H9 (cell line): ENCODE measurements at regions not wholly inside any gene's neighbourhood (a gene's known extent, or its start where the extent isn't known, plus 50 kb on each side); places are given as distances from the start of the nearest gene placed in this dataset.
"Not testable (repeated sequence)": the region's sequence is repeated elsewhere in the genome, so short reads cannot be mapped to it uniquely, and the experiment has no call there.

Experiments
- DNase-seq: peaks from one replicate; pipeline ENCODE4 v3.0.0-alpha.2; 2017
- H2AFZ ChIP-seq: one replicate; pipeline ENCODE4 v1.6.1; 2013; ENCODE audit warnings: mild to moderate bottlenecking, low read length, control low read depth, moderate library complexity
- H2AK5ac ChIP-seq: 2 replicates; pipeline ENCODE4 v1.6.1; 2013; ENCODE audit warnings: low read length, control low read depth, mixed read lengths; ENCODE audit not compliant: insufficient read length
- H2BK120ac ChIP-seq: one replicate; pipeline ENCODE4 v1.6.1; 2013; ENCODE audit warnings: low read depth, mild to moderate bottlenecking, low read length, control low read depth, inconsistent platforms; ENCODE audit not compliant: poor library complexity, severe bottlenecking
- H2BK12ac ChIP-seq: 2 replicates; pipeline ENCODE4 v1.6.1; 2013; ENCODE audit warnings: low read length, control low read depth, mixed read lengths, low read depth; ENCODE audit not compliant: insufficient read length
- H2BK15ac ChIP-seq: 2 replicates; pipeline ENCODE4 v1.6.1; 2013; ENCODE audit warnings: low read depth, low read length, control low read depth
- H2BK20ac ChIP-seq: one replicate; pipeline ENCODE4 v1.6.1; 2013; ENCODE audit warnings: low read depth, mild to moderate bottlenecking, low read length, control low read depth, inconsistent platforms; ENCODE audit not compliant: poor library complexity, severe bottlenecking
- H2BK5ac ChIP-seq: 2 replicates; pipeline ENCODE4 v1.6.1; 2013; ENCODE audit warnings: low read length, control low read depth, mixed read lengths; ENCODE audit not compliant: insufficient read length
- H3K14ac ChIP-seq: 2 replicates; pipeline ENCODE4 v1.6.1; 2013; ENCODE audit warnings: low read length, control low read depth; ENCODE audit not compliant: insufficient read depth
- H3K18ac ChIP-seq: 2 replicates; pipeline ENCODE4 v1.6.1; 2013; ENCODE audit warnings: low read depth, mild to moderate bottlenecking, mixed read lengths, low read length, control low read depth; ENCODE audit not compliant: insufficient read length
- H3K23ac ChIP-seq: 2 replicates; pipeline ENCODE4 v1.6.1; 2013; ENCODE audit warnings: low read length, control low read depth, mixed read lengths, low read depth; ENCODE audit not compliant: insufficient read length
- H3K23me2 ChIP-seq: 2 replicates; pipeline ENCODE4 v1.6.1; 2013; ENCODE audit warnings: low read depth, mild to moderate bottlenecking, mixed read lengths, low read length, control low read depth; ENCODE audit not compliant: insufficient read length, poor library complexity, severe bottlenecking
- H3K27ac ChIP-seq: 2 replicates; pipeline ENCODE4 v1.5.1; 2013; ENCODE audit warnings: low read length, control low read depth, mixed read lengths, low read depth; ENCODE audit not compliant: insufficient read length
- H3K27me3 ChIP-seq: 2 replicates; pipeline ENCODE4 v1.6.1; 2013; ENCODE audit warnings: low read length, control low read depth, inconsistent platforms; ENCODE audit not compliant: insufficient read depth
- H3K4ac ChIP-seq: 2 replicates; pipeline ENCODE4 v1.6.1; 2013; ENCODE audit warnings: low read depth, mild to moderate bottlenecking, control low read depth, inconsistent platforms, low read length, moderate library complexity
- H3K4me1 ChIP-seq: 2 replicates; pipeline ENCODE4 v1.6.1; 2013; ENCODE audit warnings: low read length, control low read depth, inconsistent platforms; ENCODE audit not compliant: insufficient read depth
- H3K4me2 ChIP-seq: 2 replicates; pipeline ENCODE4 v1.6.1; 2013; ENCODE audit warnings: low read length, control low read depth, mixed read lengths; ENCODE audit not compliant: insufficient read length, insufficient read depth
- H3K56ac ChIP-seq: 2 replicates; pipeline ENCODE4 v1.6.1; 2013; ENCODE audit warnings: low read depth, mild to moderate bottlenecking, mixed read lengths, low read length, control low read depth; ENCODE audit not compliant: insufficient read length
- H3K79me1 ChIP-seq: 2 replicates; pipeline ENCODE4 v1.6.1; 2013; ENCODE audit warnings: low read depth, mild to moderate bottlenecking, moderate library complexity, low read length, control low read depth, inconsistent platforms; ENCODE audit not compliant: insufficient read depth, poor library complexity, severe bottlenecking
- H3K79me2 ChIP-seq: 2 replicates; pipeline ENCODE4 v1.6.1; 2013; ENCODE audit warnings: low read length, control low read depth, inconsistent platforms; ENCODE audit not compliant: insufficient read depth
- H3K9ac ChIP-seq: 2 replicates; pipeline ENCODE4 v1.6.1; 2013; ENCODE audit warnings: low read length, control low read depth, mixed read lengths; ENCODE audit not compliant: insufficient read length; ENCODE audit errors: extremely low read depth
- H3K9me3 ChIP-seq: one replicate; pipeline ENCODE4 v1.6.1; 2013; ENCODE audit warnings: low read depth, low read length, inconsistent platforms; ENCODE audit not compliant: control insufficient read depth
- H3T11ph ChIP-seq: one replicate; pipeline ENCODE4 v1.6.1; 2013; ENCODE audit warnings: mild to moderate bottlenecking, low read length, control low read depth, inconsistent platforms
- H4K20me1 ChIP-seq: one replicate; pipeline ENCODE4 v1.6.1; 2013; ENCODE audit not compliant: control insufficient read depth, insufficient read length, insufficient read depth
- H4K5ac ChIP-seq: 2 replicates; pipeline ENCODE4 v1.6.1; 2013; ENCODE audit warnings: low read depth, mild to moderate bottlenecking, mixed read lengths, low read length, control low read depth; ENCODE audit not compliant: insufficient read length
- H4K8ac ChIP-seq: replicated peaks from 2 replicates; pipeline ENCODE4 v1.6.1; 2013; ENCODE audit warnings: low read length, control low read depth, mixed read lengths, low read depth; ENCODE audit not compliant: insufficient read length
- H4K91ac ChIP-seq: 2 replicates; pipeline ENCODE4 v1.6.1; 2013; ENCODE audit warnings: low read depth, mild to moderate bottlenecking, moderate library complexity, mixed read lengths, low read length, control low read depth; ENCODE audit not compliant: insufficient read length
- H3K27ac Mint-ChIP-seq, 3 experiments: 2 replicates in 2 of 3; 3 replicates in 1 of 3; pipeline ENCODE4 v1.8.0; 2020 to 2021; ENCODE audit warnings: mixed read lengths in 3 of 3, mild to moderate bottlenecking in 1 of 3, moderate library complexity in 1 of 3
- H3K27me3 Mint-ChIP-seq: 2 replicates; pipeline ENCODE4 v1.8.0; 2021; ENCODE audit warnings: low read depth, mild to moderate bottlenecking, moderate library complexity, mixed read lengths
- H3K36me3 Mint-ChIP-seq, 3 experiments: 2 replicates in 2 of 3; 3 replicates in 1 of 3; pipeline ENCODE4 v1.8.0; 2020 to 2021; ENCODE audit warnings: low read depth in 3 of 3, mixed read lengths in 3 of 3; ENCODE audit not compliant: insufficient read depth in 1 of 3
- H3K4me1 Mint-ChIP-seq, 2 experiments: 2 replicates each; pipeline ENCODE4 v1.8.0; 2020; ENCODE audit warnings: mixed read lengths in 2 of 2
- H3K4me3 Mint-ChIP-seq, 2 experiments: 2 replicates in 1 of 2; 3 replicates in 1 of 2; pipeline ENCODE4 v1.8.0; 2020 to 2021; ENCODE audit warnings: mild to moderate bottlenecking in 2 of 2, mixed read lengths in 2 of 2, moderate library complexity in 1 of 2
- H3K9me3 Mint-ChIP-seq, 2 experiments: 2 replicates in 1 of 2; 3 replicates in 1 of 2; pipeline ENCODE4 v1.8.0; 2020; ENCODE audit warnings: mild to moderate bottlenecking in 2 of 2, mixed read lengths in 2 of 2, moderate library complexity in 1 of 2
- CTCF ChIP-seq: fragments of 200-600 bp; sonication (generic); conservative IDR thresholded peaks from 3 replicates; pipeline ENCODE4 v1.8.0; 2021; ENCODE audit warnings: antibody characterized with exemption, mild to moderate bottlenecking
- WGBS: extraction: QIAGEN DNeasy Blood & Tissue Kit; methylation state at CpG from one replicate; pipeline ENCODE4 v1.1.7; 2013; ENCODE audit warnings: missing lambda C conversion rate, low lambda C conversion rate, mixed read lengths; ENCODE audit not compliant: insufficient read length; ENCODE audit errors: extremely low coverage; 5-methylcytosine and 5-hydroxymethylcytosine counted together

- Mint-ChIP-seq H3K4me3 (no peak overlapping the region), H3K27ac (no peak overlapping the region), H3K27me3 (no peaks in the 10 kb centered on the region), H3K36me3 (no peaks in the 10 kb centered on the region), H3K9me3 (no peaks in the 10 kb centered on the region; a peak in 1 of 5 replicates), H3K4me1 (peaks cover 20 to 24% of the 10 kb centered on the region in 2 experiments)
- Histone ChIP-seq H3K27me3 (no peaks in the 10 kb centered on the region), H2BK5ac (no peak overlapping the region), H2AFZ (no peak overlapping the region), H3K27ac (no peak overlapping the region), H3K56ac (no peak overlapping the region), H3K4me1 (no peaks in the 10 kb centered on the region; the same call in 1 of the 2 replicates), H3K4me2 (no peak overlapping the region), H2AK5ac (no peak overlapping the region), H3K14ac (no peak overlapping the region), H3K9ac (no peak overlapping the region), H4K5ac (no peak overlapping the region), H4K20me1 (no peaks in the 10 kb centered on the region), H4K91ac (no peak overlapping the region), H3K18ac (no peak overlapping the region), H2BK20ac (no peak overlapping the region), H2BK120ac (no peak overlapping the region), H3K23me2 (no peaks in the 10 kb centered on the region), H3T11ph (no peak overlapping the region), H3K79me1 (no peaks in the 10 kb centered on the region), H3K9me3 (no peaks in the 10 kb centered on the region), H4K8ac (no peak overlapping the region), H2BK12ac (no peak overlapping the region), H3K79me2 (no peaks in the 10 kb centered on the region), H2BK15ac (no peak overlapping the region), H3K4ac (no peak overlapping the region), H3K23ac (no peak overlapping the region)
- no peak for TF ChIP-seq CTCF
- no CpG with 5 or more reads among the region's 2 CpGs for WGBS
- DNase-seq = no peak
Observed at GRCh38 chr5:91296674-91297143, 86.4 kb downstream of the ARRDC3 start.

- not testable (repeated sequence) for H3K27me3 Mint-ChIP-seq, H3K27ac ChIP-seq, H2AFZ ChIP-seq, DNase-seq, H2AK5ac ChIP-seq, H3K18ac ChIP-seq, H3K36me3 Mint-ChIP-seq, H4K91ac ChIP-seq, H3K23me2 ChIP-seq, H2BK120ac ChIP-seq, H3K9me3 ChIP-seq, H3T11ph ChIP-seq, H3K14ac ChIP-seq, H3K56ac ChIP-seq, H3K4me2 ChIP-seq, H3K4me1 ChIP-seq, H3K27me3 ChIP-seq, H4K5ac ChIP-seq, H2BK5ac ChIP-seq, H4K8ac ChIP-seq, H3K23ac ChIP-seq, H3K4me3 Mint-ChIP-seq, H3K4ac ChIP-seq, H3K79me1 ChIP-seq, H2BK15ac ChIP-seq, H3K79me2 ChIP-seq, H3K9ac ChIP-seq, H4K20me1 ChIP-seq, H2BK12ac ChIP-seq, H2BK20ac ChIP-seq, H3K9me3 Mint-ChIP-seq
- peaks cover 20 to 24% of the 10 kb centered on the region in 2 experiments for H3K4me1 Mint-ChIP-seq
- peak overlapping the region in 1 of 3 experiments; percentile 59; a peak in 2 of 7 replicates for H3K27ac Mint-ChIP-seq
- WGBS = no CpG with 5 or more reads among the region's 9 CpGs
Observed at GRCh38 chr5:91296102-91296501, 87.0 kb downstream of the ARRDC3 start.
